ENCODE measurements at regions not wholly inside any gene's neighbourhood (a gene's known extent, or its start where the extent isn't known, plus 50 kb on each side); places are given as distances from the start of the nearest gene placed in this dataset.

- Histone ChIP-seq H3K9me3 (replicated peaks; ENCODE audit: control insufficient read depth, insufficient read depth, low read depth, low read length) (no peaks in the 10 kb centered on the region), H3K9ac (ENCODE audit: insufficient read depth in 1 of 2, low read depth in 2 of 2, low read length in 2 of 2) (no peak overlapping the region), H4K20me1 (replicated peaks; ENCODE audit: control insufficient read depth, insufficient read depth, low read length) (no peaks in the 10 kb centered on the region), H3K79me2 (ENCODE audit: control insufficient read depth, insufficient read depth, low read length) (no peaks in the 10 kb centered on the region), H3K27me3 (ENCODE audit: control insufficient read depth in 2 of 2, insufficient read depth in 2 of 2, low read length in 2 of 2) (no peaks in the 10 kb centered on the region), H3K4me3 (no peak overlapping the region), H3K4me1 (replicated peaks in 1 of 2; ENCODE audit: control insufficient read depth in 2 of 2, insufficient read depth in 2 of 2, low read length in 2 of 2) (no peaks in the 10 kb centered on the region), H3K27ac (ENCODE audit: extremely low read depth, low read depth, low read length) (no peak overlapping the region), H3K36me3 (ENCODE audit: control insufficient read depth, insufficient read depth, low read length) (no peaks in the 10 kb centered on the region), H3K9me1 (ENCODE audit: control insufficient read depth, insufficient read depth, low read length) (no peaks in the 10 kb centered on the region), H3K4me2 (ENCODE audit: insufficient read depth, low read length) (no peak overlapping the region), H2AFZ (ENCODE audit: low read depth, low read length) (no peak overlapping the region)
- FAIRE-seq = no peak
- intact Hi-C loops (cut with micrococcal nuclease) = no loop called here
- CTCF ChIA-PET (ENCODE audit: low intra/inter-chr PET ratio) = no interaction called here
- DNase-seq (ENCODE audit: extremely low read depth in 1 of 4, low spot score in 3 of 4) = no peak
- BruUV-seq (replicated peaks) = no TSS peak
- in situ Hi-C loops (cut with MboI) = no loop called here
- POLR2A ChIA-PET = no interaction called here
- ATAC-seq = no peak
- TF ChIP-seq CBX5 (IDR thresholded peaks at IDR 0.05; ENCODE audit: borderline replicate concordance, low read depth) (no peak), PURB (CRISPR knock-in tag; IDR thresholded peaks at IDR 0.05; ENCODE audit: low read depth) (no peak), RBM15 (IDR thresholded peaks at IDR 0.05; ENCODE audit: insufficient read depth, low read length) (no peak), BCOR (IDR thresholded peaks at IDR 0.05) (no peak), BMI1 (IDR thresholded peaks at IDR 0.05; ENCODE audit: low read length) (no peak), THRAP3 (IDR thresholded peaks at IDR 0.05; ENCODE audit: borderline replicate concordance) (no peak), WHSC1 (IDR thresholded peaks at IDR 0.05; ENCODE audit: low read length) (no peak), TFAP4 (CRISPR knock-in tag; IDR thresholded peaks at IDR 0.05; ENCODE audit: borderline replicate concordance) (no peak), L3MBTL2 (IDR thresholded peaks at IDR 0.05) (no peak), PRMT5 (CRISPR knock-in tag; IDR thresholded peaks at IDR 0.05) (no peak), CAMTA2 (CRISPR knock-in tag; conservative IDR thresholded peaks at IDR 0.05) (no peak)
- WGBS (ENCODE audit: insufficient coverage, low coverage, missing lambda C conversion rate) = 0% methylated on average over 3 of the region's 3 CpGs
These were observed 1793.4 kb downstream of the SUCLG1 start for GRCh38 chr2:82665691-82666090.
